HG02870 (cell line): ENCODE measurements at regions not wholly inside any gene's neighbourhood (a gene's known extent, or its start where the extent isn't known, plus 50 kb on each side); places are given as distances from the start of the nearest gene placed in this dataset.
"Not testable (repeated sequence)": the region's sequence is repeated elsewhere in the genome, so short reads cannot be mapped to it uniquely, and the experiment has no call there.

ENCODE experiments used
- ATAC-seq: cut with Tn5 transposase; IDR thresholded peaks from one replicate; pipeline ENCODE4 v1.9.1; 2021; ENCODE audit warnings: mild to moderate bottlenecking, moderate library complexity; ENCODE audit not compliant: unreplicated experiment

- ATAC-seq = no peak
These were observed 121.0 kb upstream of the ZNF184 start for GRCh38 chr6:27593861-27594260.

DNA sequence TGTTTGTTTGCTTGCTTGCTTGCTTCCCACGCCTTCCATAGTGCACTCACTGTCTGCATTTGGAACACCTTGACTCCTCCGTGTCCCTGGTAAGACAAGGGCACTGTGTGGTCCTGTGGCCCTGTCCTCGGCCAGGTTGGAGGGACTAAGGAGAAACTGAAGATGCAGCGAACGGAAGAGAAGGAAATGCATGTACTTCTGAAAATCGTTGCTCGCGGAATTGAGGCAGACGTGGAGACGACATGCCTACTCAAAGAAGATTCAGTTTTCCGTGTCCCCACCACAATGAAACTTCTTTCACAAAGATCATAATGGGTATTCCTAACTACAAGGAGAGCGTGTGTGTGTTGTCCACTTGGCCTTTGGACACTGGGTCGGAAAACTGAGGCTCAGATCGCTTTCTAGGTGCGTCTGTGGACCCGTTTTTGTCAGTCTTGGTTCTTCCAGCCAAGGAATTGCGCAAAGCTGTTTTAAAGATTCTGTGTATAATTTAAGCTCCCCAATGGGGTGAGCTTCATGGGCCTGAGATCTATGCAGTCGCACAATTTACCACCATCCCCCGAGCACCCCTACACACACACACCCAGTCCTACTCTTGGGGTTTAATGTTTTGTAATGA is 120.4 kb upstream of the ZNF184 start:
- no peak for ATAC-seq

DNA sequence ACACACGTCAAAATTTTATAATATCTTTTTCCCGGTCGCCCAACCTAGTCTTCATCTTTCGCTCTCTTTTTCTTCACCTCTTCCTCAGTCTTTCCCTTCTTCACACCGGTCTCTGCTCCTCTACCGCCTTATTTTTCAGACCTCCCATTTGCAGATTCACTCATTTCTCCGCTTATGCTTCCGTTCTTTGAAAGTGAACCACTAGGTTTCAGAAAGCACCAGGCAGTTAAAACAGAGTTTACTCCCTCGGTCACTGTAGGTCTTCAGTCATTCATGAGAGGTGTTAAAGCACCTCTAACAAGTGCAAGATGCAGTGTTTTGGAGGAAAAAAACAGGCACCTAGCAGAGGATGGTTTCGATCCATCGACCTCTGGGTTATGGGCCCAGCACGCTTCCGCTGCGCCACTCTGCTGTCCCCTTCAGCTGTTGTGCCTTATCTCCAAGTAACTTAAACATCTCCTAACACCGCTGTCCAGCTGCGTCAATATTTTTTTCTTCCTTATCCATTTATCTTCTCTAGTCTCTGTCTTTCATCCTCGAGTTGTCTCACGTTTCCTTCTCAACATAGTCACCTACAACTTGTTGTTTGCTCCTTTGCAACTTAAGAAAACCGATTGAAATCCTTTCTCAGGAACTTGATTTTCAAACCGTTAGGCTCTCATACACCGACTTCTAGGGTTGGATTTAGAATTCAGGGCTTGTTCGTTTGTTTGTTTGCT is 119.7 kb upstream of the ZNF184 start:
- peak; percentile 94 for ATAC-seq

GRCh38 chr6:27591699-27592480 is 119.0 kb upstream of the ZNF184 start:
- ATAC-seq = no peak

GRCh38 chr6:27585316-27585715 is 112.4 kb upstream of the ZNF184 start:
- not testable (repeated sequence) for ATAC-seq

DNA sequence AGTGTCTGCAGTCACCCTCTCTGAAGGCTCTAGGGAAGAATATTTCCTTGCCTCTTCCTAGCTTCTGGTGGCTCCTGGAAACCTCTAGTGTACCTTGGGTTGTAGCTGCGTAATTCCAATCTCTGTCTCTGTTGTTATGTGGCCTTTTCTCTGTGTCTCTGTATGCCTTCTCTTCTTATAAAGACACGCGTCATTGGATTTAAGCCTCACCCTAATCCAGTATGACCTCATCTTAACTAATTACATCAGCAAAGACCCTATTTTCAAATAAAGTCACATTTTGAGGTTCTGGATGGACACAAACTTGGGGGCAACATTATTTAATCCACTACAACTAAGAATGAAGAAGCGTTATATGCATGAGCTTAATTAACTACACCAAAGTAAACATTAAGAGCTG is 111.4 kb upstream of the ZNF184 start:
- ATAC-seq = no peak

- ATAC-seq = no peak
These were observed 110.2 kb upstream of the ZNF184 start for GRCh38 chr6:27582928-27583725.

DNA sequence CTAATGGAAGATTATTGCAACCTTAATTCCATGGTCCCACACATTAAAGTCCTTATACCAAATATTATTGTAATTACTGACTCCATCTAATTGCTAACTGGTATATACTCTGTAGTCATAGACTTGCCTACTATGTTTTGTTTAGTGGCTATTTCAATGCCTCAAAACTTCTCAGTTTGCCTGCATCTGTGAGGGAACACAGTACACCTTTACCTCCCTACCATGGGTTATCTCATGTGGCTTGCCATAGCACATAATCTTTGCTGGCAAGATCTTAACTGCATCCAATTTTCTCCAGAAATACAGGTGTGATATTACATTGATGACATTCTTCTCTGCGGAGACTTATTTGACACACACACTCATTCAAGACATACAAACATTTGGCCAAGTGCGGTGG is 107.1 kb upstream of the ZNF184 start:
- no peak for ATAC-seq

- ATAC-seq = no peak
These were observed 105.0 kb upstream of the ZNF184 start for GRCh38 chr6:27577922-27578321.

DNA sequence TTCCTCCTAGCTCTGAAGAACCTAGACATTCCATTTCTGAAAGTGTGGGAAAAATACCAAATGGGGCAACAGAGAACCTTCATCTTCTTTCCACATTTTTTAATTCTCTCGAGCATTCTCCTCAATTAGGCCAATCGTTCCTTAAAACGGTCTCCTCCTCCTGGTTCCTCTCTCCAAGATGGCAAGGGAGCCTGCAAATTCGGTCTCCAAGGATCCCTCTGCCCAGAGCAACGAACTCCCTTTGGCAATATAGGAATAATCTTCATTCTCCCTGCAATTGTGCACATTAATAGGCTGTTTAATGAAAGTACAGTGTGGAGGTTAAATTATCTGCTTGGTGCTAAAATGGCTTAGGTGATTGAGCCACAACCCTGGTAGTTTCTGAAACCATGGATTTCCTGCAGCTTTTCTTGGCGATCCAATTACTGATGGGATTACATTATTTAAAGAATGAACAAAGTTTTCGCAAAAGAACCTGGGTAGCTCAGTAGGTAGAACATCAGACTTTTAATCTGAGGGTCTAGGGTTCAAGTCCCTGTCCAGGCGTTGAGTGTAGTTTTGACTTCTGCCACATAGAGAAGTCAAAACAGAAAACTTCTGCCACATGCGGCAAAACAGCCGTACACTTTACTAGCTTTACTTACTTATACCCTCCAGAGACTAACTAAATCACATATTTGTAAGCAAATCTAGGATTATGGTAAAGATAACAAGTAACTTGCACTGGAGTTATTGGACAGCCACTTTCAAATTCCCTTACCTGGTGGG is 102.9 kb upstream of the ZNF184 start:
- ATAC-seq = no peak

DNA sequence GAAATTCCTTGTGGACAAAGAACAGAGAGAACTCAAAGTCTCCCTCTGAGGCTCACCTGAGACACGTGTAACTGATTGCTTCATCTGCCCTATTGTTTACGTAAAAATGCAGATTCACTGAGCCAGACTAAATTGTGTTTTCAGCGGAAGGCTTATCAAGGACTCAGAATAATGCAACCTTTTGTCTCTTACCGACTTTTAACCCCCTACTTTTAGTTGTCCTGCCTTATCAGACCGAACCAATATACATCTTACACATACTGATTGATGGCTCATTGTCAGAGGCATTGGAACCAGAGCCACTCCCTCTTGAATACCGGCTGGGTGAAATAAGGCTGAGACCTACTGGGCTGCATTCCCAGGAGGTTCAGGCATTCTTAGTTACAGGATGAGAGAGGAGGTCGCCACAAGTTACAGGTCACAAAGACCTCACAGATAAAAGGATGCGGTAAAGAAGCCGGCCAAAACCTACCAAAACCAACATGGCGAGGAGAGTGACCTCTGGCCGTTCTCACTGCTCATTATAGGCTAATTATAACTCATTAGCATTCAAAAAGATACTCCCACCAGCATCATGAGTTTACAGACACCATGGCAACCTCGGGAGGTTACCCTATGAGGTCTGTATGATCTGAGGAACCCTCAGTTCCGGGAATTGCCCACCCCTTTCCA is 95.5 kb upstream of the ZNF184 start:
- no peak for ATAC-seq

DNA sequence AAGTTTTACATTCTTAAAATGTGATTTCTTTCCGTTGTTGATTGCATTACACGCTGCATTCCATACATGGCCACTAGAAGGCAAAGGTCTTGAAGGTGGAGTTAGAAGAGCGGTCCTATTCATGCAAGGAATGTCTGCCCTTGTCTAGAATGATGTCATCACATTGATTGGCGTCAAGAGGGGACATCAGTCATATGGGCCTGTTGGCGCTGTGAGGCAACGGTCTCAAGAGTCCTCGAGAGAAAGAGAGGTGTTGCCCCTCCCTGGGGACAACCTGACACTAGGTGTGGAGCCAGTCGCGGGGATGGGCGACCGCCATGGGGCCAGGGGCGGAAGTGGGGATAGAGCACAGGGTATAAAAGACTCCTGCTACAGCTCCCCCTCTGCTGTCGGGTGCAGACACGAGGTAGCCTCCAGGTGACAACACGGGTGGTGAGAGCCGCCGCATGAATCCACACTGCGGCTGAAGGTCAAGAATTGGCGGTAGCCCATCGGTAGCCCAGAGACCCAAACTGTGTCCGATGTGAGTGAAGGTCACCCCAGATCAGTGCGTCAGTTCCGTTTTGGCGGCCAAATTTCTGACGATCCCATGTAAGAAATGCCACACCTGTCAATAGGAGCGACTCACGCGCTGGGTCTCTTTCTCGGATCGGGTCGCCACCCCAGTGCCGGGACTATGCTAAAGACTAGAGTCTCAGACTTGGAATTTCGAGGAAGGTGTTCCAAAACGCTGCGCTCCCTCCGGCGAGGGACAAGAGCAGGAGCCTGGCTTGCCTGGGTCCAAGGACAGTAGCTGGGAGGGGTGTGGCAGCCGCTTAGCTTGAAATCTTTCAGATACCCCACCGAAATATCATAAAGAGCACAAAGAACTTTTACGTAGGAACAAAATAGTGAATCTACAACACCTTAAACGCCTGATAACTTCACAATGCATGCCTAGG is 93.2 kb upstream of the ZNF184 start:
- ATAC-seq = no peak

DNA sequence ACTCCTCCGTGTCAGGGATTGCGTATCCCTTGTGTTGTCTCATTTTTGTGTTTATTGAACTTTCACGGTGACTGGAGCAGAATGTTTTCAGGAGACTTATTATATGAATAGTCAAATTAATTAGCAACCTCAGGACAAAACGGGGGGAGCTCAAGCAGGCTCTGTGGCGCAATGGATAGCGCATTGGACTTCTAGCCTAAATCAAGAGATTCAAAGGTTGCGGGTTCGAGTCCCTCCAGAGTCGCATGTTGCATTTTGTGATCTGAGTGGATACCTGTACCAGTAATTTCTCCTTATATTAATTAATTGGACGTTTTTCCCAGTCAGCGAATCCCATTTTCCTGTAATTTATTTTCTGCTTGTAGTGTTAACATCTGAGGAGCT is 89.1 kb upstream of the ZNF184 start:
- no peak for ATAC-seq

DNA sequence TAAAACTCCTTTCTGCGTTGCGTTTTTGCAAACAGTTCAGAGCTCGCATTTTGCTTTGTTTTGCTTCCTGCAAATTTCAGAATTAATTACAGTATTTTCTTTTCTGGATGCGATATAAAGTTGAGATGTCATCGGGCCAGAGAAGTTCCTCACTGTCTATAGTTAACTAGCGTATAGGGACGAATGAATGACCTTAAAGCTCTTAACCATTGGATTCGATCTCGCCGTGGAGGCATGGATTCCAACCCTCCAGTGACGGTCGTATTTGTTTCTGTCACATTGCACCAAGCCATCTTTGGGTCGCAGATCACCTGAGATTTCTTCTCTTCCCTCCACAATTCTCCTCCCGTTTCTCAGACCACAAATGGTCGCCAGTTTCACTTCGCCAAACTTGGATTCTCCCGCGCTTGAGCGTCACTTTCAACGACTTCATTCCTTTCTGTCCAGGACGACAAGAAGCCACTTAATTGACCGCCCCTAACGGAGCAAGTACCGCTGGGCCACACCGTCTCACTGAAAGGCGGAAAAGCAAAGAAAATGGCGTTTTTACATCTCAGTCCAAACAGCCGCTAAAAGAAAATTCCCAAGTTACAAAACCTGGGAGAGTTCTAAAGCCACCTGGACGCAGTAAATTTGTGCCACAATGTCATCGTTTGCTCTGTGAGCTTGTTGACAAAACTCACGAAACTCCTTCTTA is 85.3 kb upstream of the ZNF184 start:
- no peak for ATAC-seq

DNA sequence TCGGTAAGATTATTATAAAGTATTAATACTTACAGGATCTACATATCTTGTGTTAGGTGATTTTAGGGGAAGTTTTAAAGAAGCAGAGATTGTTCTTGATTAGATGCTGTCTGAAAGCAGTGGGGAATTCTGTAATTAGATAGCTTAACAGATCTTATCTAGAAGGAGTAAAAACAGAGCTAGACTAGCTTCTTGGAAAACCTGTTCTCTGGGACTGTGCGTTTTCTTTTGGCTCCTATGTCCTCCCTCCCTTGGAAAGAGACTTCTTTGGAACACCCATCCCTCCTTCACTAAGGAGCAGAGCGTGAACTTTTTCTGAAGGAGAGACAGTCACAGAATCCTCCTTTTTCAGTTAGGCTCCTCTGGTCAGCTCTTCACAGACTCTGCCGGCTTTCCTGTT is 83.5 kb upstream of the ZNF184 start:
- ATAC-seq = no peak

DNA sequence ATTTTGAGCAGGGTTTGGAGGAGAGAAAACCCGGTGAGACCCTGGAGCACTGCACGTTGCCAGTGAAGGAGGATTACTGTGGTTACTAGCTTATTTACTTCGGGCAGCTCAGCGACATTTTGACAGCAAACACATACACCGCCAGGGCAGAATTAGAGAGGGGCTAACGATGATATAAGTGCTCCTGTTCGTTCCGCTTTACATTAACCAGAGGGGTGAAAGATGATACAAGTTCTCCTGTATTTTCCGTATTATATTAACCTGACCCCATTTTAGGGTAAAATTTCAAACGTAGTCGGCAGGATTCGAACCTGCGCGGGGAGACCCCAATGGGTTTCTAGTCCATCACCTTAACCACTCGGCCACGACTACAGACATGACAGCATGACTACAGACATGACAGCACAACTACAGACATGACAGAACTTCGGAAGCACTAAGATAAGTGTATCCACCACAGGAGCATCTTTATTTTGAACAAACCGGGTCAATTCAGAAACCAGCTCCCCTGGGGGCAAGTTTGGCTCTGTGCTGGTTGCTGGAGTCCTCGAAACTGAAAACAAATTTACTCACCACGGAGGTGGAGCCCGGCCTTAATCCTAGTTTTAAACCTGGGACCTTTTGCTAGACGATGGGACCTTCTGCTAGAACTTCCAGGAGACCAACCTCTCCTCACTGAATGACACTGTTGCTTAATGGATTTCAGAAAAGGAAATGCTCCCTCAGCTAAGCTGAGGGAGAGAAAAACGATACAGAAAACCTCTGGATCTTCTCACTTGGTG is 80.4 kb upstream of the ZNF184 start:
- ATAC-seq = no peak

GRCh38 chr6:27551607-27552006 is 78.7 kb upstream of the ZNF184 start:
- ATAC-seq = no peak

DNA sequence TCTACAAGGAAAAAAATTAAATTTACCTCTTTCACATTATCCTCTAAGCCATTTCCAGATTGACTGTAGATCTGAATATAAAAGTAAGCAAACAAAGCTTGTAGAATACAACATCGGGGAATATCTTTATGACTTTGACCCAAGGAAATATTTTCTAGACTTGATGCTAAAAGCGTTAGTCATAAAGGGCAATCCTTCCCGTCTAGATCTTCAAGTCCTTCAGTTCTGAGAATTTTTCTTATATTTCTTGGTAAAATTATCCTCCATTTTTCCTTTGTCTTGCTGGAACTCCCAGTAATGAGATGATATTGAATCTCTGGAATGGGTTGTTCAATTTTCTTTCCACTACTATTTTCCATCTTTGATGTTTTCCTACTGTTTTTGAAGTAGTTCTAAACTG is 77.8 kb upstream of the ZNF184 start:
- ATAC-seq = no peak
